HEK293 (cell line): ENCODE measurements at regions not wholly inside any gene's neighbourhood (a gene's known extent, or its start where the extent isn't known, plus 50 kb on each side); places are given as distances from the start of the nearest gene placed in this dataset.
"Not testable (repeated sequence)": the region's sequence is repeated elsewhere in the genome, so short reads cannot be mapped to it uniquely, and the experiment has no call there.

Source experiments
- CTCF ChIP-seq: fragments of 450-650 bp; formaldehyde crosslinking; IDR thresholded peaks from 2 replicates; pipeline ENCODE4 v1.5.1; 2016; ENCODE audit warnings: missing biosample characterization, missing genetic modification characterization
- HOXA7 ChIP-seq: sonication (generic); formaldehyde crosslinking; IDR thresholded peaks from 2 replicates; pipeline ENCODE4 v1.8.1; 2022; ENCODE audit warnings: missing genetic modification reagents, borderline replicate concordance
- SCRT2 ChIP-seq: fragments of 450-650 bp; formaldehyde crosslinking; IDR thresholded peaks from 2 replicates; pipeline ENCODE4 v1.5.1; 2016; ENCODE audit warnings: missing biosample characterization, missing genetic modification characterization
- SP2 ChIP-seq: fragments of 450-650 bp; formaldehyde crosslinking; IDR thresholded peaks from 2 replicates; pipeline ENCODE4 v1.5.1; 2016; ENCODE audit warnings: missing biosample characterization, missing genetic modification characterization
- TCF7L2 ChIP-seq: IDR thresholded peaks from 2 replicates; pipeline ENCODE4 v1.6.1; 2011; ENCODE audit warnings: low read depth, mild to moderate bottlenecking, inconsistent platforms, low read length, moderate library complexity, borderline replicate concordance
- TSHZ1 ChIP-seq: fragments of 450-650 bp; formaldehyde crosslinking; IDR thresholded peaks from 2 replicates; pipeline ENCODE4 v1.5.1; 2016; ENCODE audit warnings: missing biosample characterization, missing genetic modification characterization, borderline replicate concordance
- ZBTB17 ChIP-seq: fragments of 450-650 bp; formaldehyde crosslinking; IDR thresholded peaks from 2 replicates; pipeline ENCODE4 v1.5.1; 2016; ENCODE audit warnings: missing biosample characterization, missing genetic modification characterization
- ZBTB8A ChIP-seq: fragments of 450-650 bp; formaldehyde crosslinking; IDR thresholded peaks from 2 replicates; pipeline ENCODE4 v1.5.1; 2016; ENCODE audit warnings: missing biosample characterization, missing genetic modification characterization
- ZNF148 ChIP-seq: fragments of 450-650 bp; formaldehyde crosslinking; IDR thresholded peaks from 2 replicates; pipeline ENCODE4 v1.5.0; 2017; ENCODE audit warnings: missing biosample characterization, missing genetic modification characterization, borderline replicate concordance
- ZNF202 ChIP-seq: fragments of 450-650 bp; formaldehyde crosslinking; IDR thresholded peaks from 2 replicates; pipeline ENCODE4 v1.5.1; 2016; ENCODE audit warnings: missing biosample characterization, missing genetic modification characterization, borderline replicate concordance
- ZNF292 ChIP-seq: fragments of 450-650 bp; formaldehyde crosslinking; IDR thresholded peaks from 2 replicates; pipeline ENCODE4 v1.5.1; 2016; ENCODE audit warnings: low read depth, missing biosample characterization, missing genetic modification characterization, borderline replicate concordance
- ZNF302 ChIP-seq: fragments of 450-650 bp; formaldehyde crosslinking; IDR thresholded peaks from 2 replicates; pipeline ENCODE4 v1.5.1; 2016; ENCODE audit warnings: missing biosample characterization, missing genetic modification characterization, low read depth
- ZNF561 ChIP-seq: fragments of 450-650 bp; IDR thresholded peaks from 2 replicates; pipeline ENCODE4 v1.5.1; 2018; ENCODE audit warnings: missing biosample characterization, missing genetic modification characterization, borderline replicate concordance
- ZNF677 ChIP-seq: fragments of 450-650 bp; IDR thresholded peaks from 2 replicates; pipeline ENCODE4 v1.5.0; 2018; ENCODE audit warnings: missing biosample characterization, mild to moderate bottlenecking, missing genetic modification characterization, moderate library complexity

- TF ChIP-seq ZNF561 (tag by site-specific recombination); ZNF677 (tag by site-specific recombination); CTCF (tag by site-specific recombination); ZBTB17; SP2 (tag by site-specific recombination); TSHZ1; ZNF148 (tag by site-specific recombination); ZNF302 (tag by site-specific recombination); SCRT2; TCF7L2; ZNF292 (tag by site-specific recombination); HOXA7 (CRISPR knock-in tag); ZBTB8A; ZNF202 (tag by site-specific recombination): not testable (repeated sequence)
Observed at GRCh38 chr11:38821786-38822185, 2223.8 kb upstream of the RAG2 start.
